ENCODE measurements at regions not wholly inside any gene's neighbourhood (a gene's known extent, or its start where the extent isn't known, plus 50 kb on each side); places are given as distances from the start of the nearest gene placed in this dataset.

DNA sequence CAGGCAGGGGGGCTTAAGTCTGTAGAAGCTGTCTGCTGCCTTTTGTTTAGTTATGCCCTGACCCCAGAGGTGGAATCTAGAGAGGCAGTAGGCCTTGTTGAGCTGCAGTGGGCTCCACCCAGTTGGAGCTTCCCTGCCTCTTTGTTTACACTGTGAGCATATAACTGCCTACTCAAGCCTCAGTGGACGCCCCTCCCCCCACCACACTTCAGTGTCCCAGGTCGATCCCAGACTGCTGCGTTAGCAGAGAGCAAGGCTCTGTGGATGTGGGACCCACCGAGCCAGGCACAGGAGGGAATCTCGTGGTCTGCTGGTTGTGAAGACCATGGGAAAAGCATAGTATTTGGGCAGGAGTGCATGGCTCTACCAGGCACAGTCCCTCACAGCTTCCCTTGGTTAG is 446.8 kb upstream of the RARB start:
- Histone ChIP-seq H3K4me3 (ENCODE audit: low read depth in 1 of 5, low read length in 5 of 5) (no peak overlapping the region), H3K9ac (ENCODE audit: low read length in 5 of 5) (no peak overlapping the region), H3K27ac (ENCODE audit: low read depth, low read length) (no peak overlapping the region), H3K4me1 (ENCODE audit: control insufficient read depth in 5 of 5, insufficient read depth in 5 of 5, low read length in 5 of 5) (no peaks in the 10 kb centered on the region), H3K36me3 (ENCODE audit: control insufficient read depth in 5 of 5, insufficient read depth in 5 of 5, low read length in 5 of 5) (no peaks in the 10 kb centered on the region), H3K27me3 (ENCODE audit: control insufficient read depth in 5 of 5, insufficient read depth in 4 of 5, low read length in 5 of 5) (no peaks in the 10 kb centered on the region), H3K9me3 (ENCODE audit: control insufficient read depth in 5 of 5, low read length in 5 of 5) (no peaks in the 10 kb centered on the region)

DNA sequence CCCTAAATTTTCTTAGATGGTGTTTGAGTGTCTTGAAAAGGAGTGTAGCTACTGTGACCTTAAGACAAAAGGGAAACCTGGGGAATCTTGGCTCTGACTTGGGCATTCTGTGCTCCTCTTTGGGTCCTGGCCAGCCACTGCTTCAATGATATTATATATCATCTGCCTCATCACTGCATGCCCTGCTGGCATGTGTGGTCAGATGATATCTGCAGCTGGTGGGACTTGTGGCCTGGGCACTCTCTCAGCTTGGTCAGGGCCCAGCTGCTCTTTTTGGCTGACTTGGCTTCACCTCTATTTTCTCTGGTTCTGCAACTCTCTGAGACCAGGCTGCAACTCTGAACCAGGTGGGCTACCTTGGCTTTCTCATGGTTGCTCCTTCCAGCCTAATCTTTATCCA is 446.1 kb upstream of the RARB start:
- H3K9me3 ChIP-seq (ENCODE audit: control insufficient read depth in 5 of 5, low read length in 5 of 5): no peaks in the 10 kb centered on the region
- no peaks in the 10 kb centered on the region for H3K4me1 ChIP-seq (ENCODE audit: control insufficient read depth in 5 of 5, insufficient read depth in 5 of 5, low read length in 5 of 5)
- no peak overlapping the region for H3K9ac ChIP-seq (ENCODE audit: low read length in 5 of 5)
- H3K36me3 ChIP-seq (ENCODE audit: control insufficient read depth in 5 of 5, insufficient read depth in 5 of 5, low read length in 5 of 5): no peaks in the 10 kb centered on the region
- no peaks in the 10 kb centered on the region for H3K27me3 ChIP-seq (ENCODE audit: control insufficient read depth in 5 of 5, insufficient read depth in 4 of 5, low read length in 5 of 5)
- H3K4me3 ChIP-seq (ENCODE audit: low read depth in 1 of 5, low read length in 5 of 5): no peak overlapping the region
- no peak overlapping the region for H3K27ac ChIP-seq (ENCODE audit: low read depth, low read length)

GRCh38 chr3:24985668-24986067 is 442.4 kb upstream of the RARB start:
- Histone ChIP-seq H3K27ac (ENCODE audit: low read depth, low read length) (no peak overlapping the region), H3K9ac (ENCODE audit: low read length in 5 of 5) (no peak overlapping the region), H3K27me3 (ENCODE audit: control insufficient read depth in 5 of 5, insufficient read depth in 4 of 5, low read length in 5 of 5) (no peaks in the 10 kb centered on the region), H3K4me3 (ENCODE audit: low read depth in 1 of 5, low read length in 5 of 5) (no peak overlapping the region), H3K9me3 (ENCODE audit: control insufficient read depth in 5 of 5, low read length in 5 of 5) (no peaks in the 10 kb centered on the region), H3K4me1 (ENCODE audit: control insufficient read depth in 5 of 5, insufficient read depth in 5 of 5, low read length in 5 of 5) (no peaks in the 10 kb centered on the region), H3K36me3 (ENCODE audit: control insufficient read depth in 5 of 5, insufficient read depth in 5 of 5, low read length in 5 of 5) (no peaks in the 10 kb centered on the region)

- H3K27me3 ChIP-seq (ENCODE audit: control insufficient read depth in 5 of 5, insufficient read depth in 4 of 5, low read length in 5 of 5): no peaks in the 10 kb centered on the region
- no peaks in the 10 kb centered on the region for H3K36me3 ChIP-seq (ENCODE audit: control insufficient read depth in 5 of 5, insufficient read depth in 5 of 5, low read length in 5 of 5)
- no peak overlapping the region for H3K4me3 ChIP-seq (ENCODE audit: low read depth in 1 of 5, low read length in 5 of 5)
- no peak overlapping the region for H3K9ac ChIP-seq (ENCODE audit: low read length in 5 of 5)
- no peaks in the 10 kb centered on the region for H3K4me1 ChIP-seq (ENCODE audit: control insufficient read depth in 5 of 5, insufficient read depth in 5 of 5, low read length in 5 of 5)
- H3K9me3 ChIP-seq (ENCODE audit: control insufficient read depth in 5 of 5, low read length in 5 of 5): no peaks in the 10 kb centered on the region
- no peak overlapping the region for H3K27ac ChIP-seq (ENCODE audit: low read depth, low read length)
These were observed 441.5 kb upstream of the RARB start for GRCh38 chr3:24986612-24987011.

- H3K27ac ChIP-seq (ENCODE audit: low read depth, low read length): no peak overlapping the region
- H3K9me3 ChIP-seq (ENCODE audit: control insufficient read depth in 5 of 5, low read length in 5 of 5): no peaks in the 10 kb centered on the region
- peaks cover 0 to 16% (median 0%) of the 10 kb centered on the region in 5 donors for H3K4me1 ChIP-seq (ENCODE audit: control insufficient read depth in 5 of 5, insufficient read depth in 5 of 5, low read length in 5 of 5)
- H3K27me3 ChIP-seq (ENCODE audit: control insufficient read depth in 5 of 5, insufficient read depth in 4 of 5, low read length in 5 of 5): no peaks in the 10 kb centered on the region
- no peak overlapping the region for H3K9ac ChIP-seq (ENCODE audit: low read length in 5 of 5)
- no peak overlapping the region for H3K4me3 ChIP-seq (ENCODE audit: low read depth in 1 of 5, low read length in 5 of 5)
- H3K36me3 ChIP-seq (ENCODE audit: control insufficient read depth in 5 of 5, insufficient read depth in 5 of 5, low read length in 5 of 5): no peaks in the 10 kb centered on the region
These were observed 428.7 kb upstream of the RARB start for GRCh38 chr3:24999357-24999756.

DNA sequence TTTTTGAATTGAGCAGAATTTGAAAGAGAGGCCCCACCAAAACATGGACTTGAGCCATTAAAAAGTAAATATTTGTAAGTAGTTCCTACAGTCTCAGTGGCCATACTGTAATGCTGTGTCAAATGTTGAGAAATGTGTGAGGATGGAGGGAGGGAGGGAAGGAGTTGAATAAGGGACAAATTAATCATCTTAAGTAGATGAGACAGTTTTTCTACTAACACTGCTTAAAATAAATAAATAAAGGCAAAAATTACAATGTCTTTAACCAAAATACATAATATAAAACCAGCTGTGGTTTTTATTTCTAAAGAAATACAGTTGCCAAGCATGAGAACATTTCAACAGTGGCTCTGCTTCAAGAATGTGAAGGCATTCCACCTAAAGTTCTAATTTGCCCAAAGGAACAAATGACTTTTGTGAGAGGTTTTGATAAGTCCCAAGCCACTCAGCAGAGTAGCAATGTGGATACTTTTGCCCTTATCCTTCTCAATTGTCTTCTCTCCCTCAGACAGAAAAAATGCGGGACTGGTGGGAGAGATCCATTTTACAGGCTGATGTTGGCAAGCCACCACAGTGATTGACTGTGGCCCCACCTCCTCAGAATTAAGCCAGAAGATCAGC is 427.0 kb upstream of the RARB start:
- H3K4me1 ChIP-seq (ENCODE audit: control insufficient read depth in 5 of 5, insufficient read depth in 5 of 5, low read length in 5 of 5): peaks cover 0 to 16% (median 0%) of the 10 kb centered on the region in 5 donors

DNA sequence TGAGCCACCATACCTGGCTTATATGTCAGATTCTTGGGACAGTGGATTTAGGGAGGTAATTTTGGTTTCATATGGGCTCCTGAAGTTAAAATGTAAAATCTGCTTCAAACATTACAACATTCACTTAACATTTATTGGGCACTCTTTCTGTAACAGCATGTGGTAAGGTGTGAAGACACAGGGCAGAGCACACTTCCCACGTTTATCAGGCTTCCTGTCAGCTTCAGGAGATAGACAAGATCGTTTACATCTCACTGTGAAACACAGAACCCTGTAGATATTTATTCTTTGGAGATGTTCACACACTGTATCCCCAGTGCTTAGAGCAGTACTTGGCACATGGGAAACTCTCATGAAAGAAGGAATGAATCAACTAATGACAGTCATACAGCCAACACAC is 426.0 kb upstream of the RARB start:
- H3K36me3 ChIP-seq (ENCODE audit: control insufficient read depth in 5 of 5, insufficient read depth in 5 of 5, low read length in 5 of 5): no peaks in the 10 kb centered on the region
- no peak overlapping the region for H3K4me3 ChIP-seq (ENCODE audit: low read depth in 1 of 5, low read length in 5 of 5)
- no peak overlapping the region for H3K9ac ChIP-seq (ENCODE audit: low read length in 5 of 5)
- no peaks in the 10 kb centered on the region for H3K9me3 ChIP-seq (ENCODE audit: control insufficient read depth in 5 of 5, low read length in 5 of 5)
- peaks cover 0 to 16% (median 0%) of the 10 kb centered on the region in 5 donors for H3K4me1 ChIP-seq (ENCODE audit: control insufficient read depth in 5 of 5, insufficient read depth in 5 of 5, low read length in 5 of 5)
- no peak overlapping the region for H3K27ac ChIP-seq (ENCODE audit: low read depth, low read length)
- no peaks in the 10 kb centered on the region for H3K27me3 ChIP-seq (ENCODE audit: control insufficient read depth in 5 of 5, insufficient read depth in 4 of 5, low read length in 5 of 5)

More for the DNA sequence above, 427.0 kb upstream of the RARB start:
- Histone ChIP-seq H3K4me3 (ENCODE audit: low read depth in 1 of 5, low read length in 5 of 5) (no peak overlapping the region), H3K27ac (ENCODE audit: low read depth, low read length) (no peak overlapping the region), H3K27me3 (ENCODE audit: control insufficient read depth in 5 of 5, insufficient read depth in 4 of 5, low read length in 5 of 5) (no peaks in the 10 kb centered on the region), H3K36me3 (ENCODE audit: control insufficient read depth in 5 of 5, insufficient read depth in 5 of 5, low read length in 5 of 5) (no peaks in the 10 kb centered on the region), H3K9me3 (ENCODE audit: control insufficient read depth in 5 of 5, low read length in 5 of 5) (no peaks in the 10 kb centered on the region), H3K9ac (ENCODE audit: low read length in 5 of 5) (no peak overlapping the region)

- Histone ChIP-seq H3K4me3 (ENCODE audit: low read depth in 1 of 5, low read length in 5 of 5) (no peak overlapping the region), H3K27me3 (ENCODE audit: control insufficient read depth in 5 of 5, insufficient read depth in 4 of 5, low read length in 5 of 5) (no peaks in the 10 kb centered on the region), H3K9me3 (ENCODE audit: control insufficient read depth in 5 of 5, low read length in 5 of 5) (no peaks in the 10 kb centered on the region), H3K9ac (ENCODE audit: low read length in 5 of 5) (no peak overlapping the region), H3K36me3 (ENCODE audit: control insufficient read depth in 5 of 5, insufficient read depth in 5 of 5, low read length in 5 of 5) (no peaks in the 10 kb centered on the region), H3K27ac (ENCODE audit: low read depth, low read length) (no peak overlapping the region), H3K4me1 (ENCODE audit: control insufficient read depth in 5 of 5, insufficient read depth in 5 of 5, low read length in 5 of 5) (peaks cover 0 to 18% (median 9%) of the 10 kb centered on the region in 5 donors)
These were observed 419.9 kb upstream of the RARB start for GRCh38 chr3:25007974-25008658.

DNA sequence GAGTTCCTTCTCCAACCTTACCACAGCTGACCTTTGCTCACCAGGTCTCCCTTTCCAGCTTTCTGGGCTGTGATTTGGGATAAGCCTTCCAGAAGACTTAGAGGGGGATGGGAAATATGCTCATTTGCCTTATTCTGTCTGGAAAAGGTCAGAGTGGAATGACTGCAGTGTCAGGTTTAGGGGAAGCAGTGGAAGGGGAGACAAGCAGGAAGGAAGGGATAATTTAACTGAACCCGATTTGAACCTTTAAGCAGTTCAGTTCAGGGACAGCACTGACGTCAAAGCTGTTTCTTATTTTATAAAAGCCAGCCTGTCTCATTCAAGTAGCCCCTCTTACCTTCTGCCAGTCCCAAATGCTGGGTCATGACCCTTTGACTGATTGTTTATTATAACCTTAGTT is 418.4 kb upstream of the RARB start:
- Histone ChIP-seq H3K4me1 (ENCODE audit: control insufficient read depth in 5 of 5, insufficient read depth in 5 of 5, low read length in 5 of 5) (peaks cover 0 to 11% (median 9%) of the 10 kb centered on the region in 5 donors), H3K9ac (ENCODE audit: low read length in 5 of 5) (no peak overlapping the region), H3K4me3 (ENCODE audit: low read depth in 1 of 5, low read length in 5 of 5) (no peak overlapping the region), H3K36me3 (ENCODE audit: control insufficient read depth in 5 of 5, insufficient read depth in 5 of 5, low read length in 5 of 5) (no peaks in the 10 kb centered on the region), H3K9me3 (ENCODE audit: control insufficient read depth in 5 of 5, low read length in 5 of 5) (no peaks in the 10 kb centered on the region), H3K27me3 (ENCODE audit: control insufficient read depth in 5 of 5, insufficient read depth in 4 of 5, low read length in 5 of 5) (no peaks in the 10 kb centered on the region), H3K27ac (ENCODE audit: low read depth, low read length) (no peak overlapping the region)

GRCh38 chr3:25015599-25015998 is 412.5 kb upstream of the RARB start:
- H3K4me3 ChIP-seq (ENCODE audit: low read depth in 1 of 5, low read length in 5 of 5): no peak overlapping the region
- no peaks in the 10 kb centered on the region for H3K36me3 ChIP-seq (ENCODE audit: control insufficient read depth in 5 of 5, insufficient read depth in 5 of 5, low read length in 5 of 5)
- no peaks in the 10 kb centered on the region for H3K9me3 ChIP-seq (ENCODE audit: control insufficient read depth in 5 of 5, low read length in 5 of 5)
- no peak overlapping the region for H3K9ac ChIP-seq (ENCODE audit: low read length in 5 of 5)
- no peaks in the 10 kb centered on the region for H3K27me3 ChIP-seq (ENCODE audit: control insufficient read depth in 5 of 5, insufficient read depth in 4 of 5, low read length in 5 of 5)
- no peaks in the 10 kb centered on the region for H3K4me1 ChIP-seq (ENCODE audit: control insufficient read depth in 5 of 5, insufficient read depth in 5 of 5, low read length in 5 of 5)
- H3K27ac ChIP-seq (ENCODE audit: low read depth, low read length): no peak overlapping the region
